ENCODE measurements at regions not wholly inside any gene's neighbourhood (a gene's known extent, or its start where the extent isn't known, plus 50 kb on each side); places are given as distances from the start of the nearest gene placed in this dataset.

DNA sequence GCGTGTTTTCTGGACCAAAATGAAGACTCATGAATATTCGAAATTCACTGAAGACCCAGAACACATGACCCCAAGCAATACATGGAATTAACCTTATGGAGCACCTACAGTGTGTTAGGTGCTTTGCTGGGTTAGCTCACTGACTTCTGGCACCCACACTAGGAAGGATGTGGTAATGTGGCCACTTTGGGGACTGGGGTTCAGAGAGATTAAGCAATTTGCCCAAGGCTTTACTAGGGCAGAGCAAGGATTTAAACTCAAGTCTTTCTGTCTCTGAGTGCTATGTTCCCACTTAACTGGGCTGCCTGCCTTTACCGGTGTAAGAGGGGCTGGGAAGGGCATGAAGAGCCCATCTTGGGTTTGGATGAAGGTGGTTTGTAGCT lies 162.0 kb upstream of the ATP6AP2 start:
- Histone ChIP-seq H3K4me3 (replicated peaks; ENCODE audit: insufficient read depth, low read length) (no peak overlapping the region), H3K27me3 (ENCODE audit: insufficient read depth, poor library complexity, severe bottlenecking) (no peaks in the 10 kb centered on the region), H3K27ac (replicated peaks) (no peak overlapping the region)
- TF ChIP-seq GABPA (IDR thresholded peaks at IDR 0.05; ENCODE audit: low read depth) (no peak), POLR2AphosphoS5 (IDR thresholded peaks at IDR 0.05; ENCODE audit: low read depth) (no peak), SPI1 (IDR thresholded peaks at IDR 0.05; ENCODE audit: borderline replicate concordance, low read depth) (no peak)
- peak in 1 of 2 experiments; percentile 35 for DNase-seq (ENCODE audit: low read depth in 1 of 2, low spot score in 1 of 2)

DNA sequence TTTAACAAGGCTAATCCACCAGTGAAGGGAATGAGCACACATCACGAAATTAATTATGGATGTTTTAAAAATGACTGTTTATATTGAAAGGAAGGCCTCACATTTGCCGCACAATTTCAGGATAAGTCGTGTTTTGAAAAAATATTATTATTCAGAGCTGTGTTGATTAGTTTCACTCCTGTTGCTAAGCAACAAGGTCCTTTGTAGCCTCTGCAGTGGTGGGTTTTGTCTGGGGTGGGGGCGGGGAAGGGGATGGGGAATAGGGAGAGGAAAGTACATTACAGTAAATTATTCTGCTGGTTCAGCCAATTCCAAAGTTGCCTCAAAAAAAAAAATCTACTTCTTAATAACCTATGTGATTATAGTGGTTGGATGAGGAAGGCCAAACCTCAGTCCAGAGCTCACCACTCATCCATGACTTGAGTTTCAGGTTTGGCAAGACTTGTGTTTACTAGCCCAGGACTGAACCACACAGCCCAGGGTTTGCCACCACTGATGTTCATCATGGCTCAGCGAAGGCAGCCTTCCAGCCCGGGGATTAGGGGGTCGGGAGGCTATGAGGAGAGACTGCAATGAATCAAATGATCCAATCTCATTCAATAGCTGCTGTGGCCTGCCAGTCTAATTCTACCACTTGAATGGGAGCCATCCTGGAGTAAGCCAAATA lies 162.5 kb upstream of the ATP6AP2 start:
- Histone ChIP-seq H3K27me3 (ENCODE audit: insufficient read depth, poor library complexity, severe bottlenecking) (no peaks in the 10 kb centered on the region), H3K4me3 (replicated peaks; ENCODE audit: insufficient read depth, low read length) (no peak overlapping the region), H3K27ac (replicated peaks) (no peak overlapping the region)
- TF ChIP-seq, protein P1, sequence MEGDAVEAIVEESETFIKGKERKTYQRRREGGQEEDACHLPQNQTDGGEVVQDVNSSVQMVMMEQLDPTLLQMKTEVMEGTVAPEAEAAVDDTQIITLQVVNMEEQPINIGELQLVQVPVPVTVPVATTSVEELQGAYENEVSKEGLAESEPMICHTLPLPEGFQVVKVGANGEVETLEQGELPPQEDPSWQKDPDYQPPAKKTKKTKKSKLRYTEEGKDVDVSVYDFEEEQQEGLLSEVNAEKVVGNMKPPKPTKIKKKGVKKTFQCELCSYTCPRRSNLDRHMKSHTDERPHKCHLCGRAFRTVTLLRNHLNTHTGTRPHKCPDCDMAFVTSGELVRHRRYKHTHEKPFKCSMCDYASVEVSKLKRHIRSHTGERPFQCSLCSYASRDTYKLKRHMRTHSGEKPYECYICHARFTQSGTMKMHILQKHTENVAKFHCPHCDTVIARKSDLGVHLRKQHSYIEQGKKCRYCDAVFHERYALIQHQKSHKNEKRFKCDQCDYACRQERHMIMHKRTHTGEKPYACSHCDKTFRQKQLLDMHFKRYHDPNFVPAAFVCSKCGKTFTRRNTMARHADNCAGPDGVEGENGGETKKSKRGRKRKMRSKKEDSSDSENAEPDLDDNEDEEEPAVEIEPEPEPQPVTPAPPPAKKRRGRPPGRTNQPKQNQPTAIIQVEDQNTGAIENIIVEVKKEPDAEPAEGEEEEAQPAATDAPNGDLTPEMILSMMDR (IDR thresholded peaks at IDR 0.05; ENCODE audit: insufficient read depth, low read length): no peak
- no peak for TF ChIP-seq POLR2AphosphoS5 (IDR thresholded peaks at IDR 0.05; ENCODE audit: low read depth)
- TF ChIP-seq GABPA (IDR thresholded peaks at IDR 0.05; ENCODE audit: low read depth): no peak
- no peak for TF ChIP-seq SPI1 (IDR thresholded peaks at IDR 0.05; ENCODE audit: borderline replicate concordance, low read depth)
- TF ChIP-seq, protein P2, sequence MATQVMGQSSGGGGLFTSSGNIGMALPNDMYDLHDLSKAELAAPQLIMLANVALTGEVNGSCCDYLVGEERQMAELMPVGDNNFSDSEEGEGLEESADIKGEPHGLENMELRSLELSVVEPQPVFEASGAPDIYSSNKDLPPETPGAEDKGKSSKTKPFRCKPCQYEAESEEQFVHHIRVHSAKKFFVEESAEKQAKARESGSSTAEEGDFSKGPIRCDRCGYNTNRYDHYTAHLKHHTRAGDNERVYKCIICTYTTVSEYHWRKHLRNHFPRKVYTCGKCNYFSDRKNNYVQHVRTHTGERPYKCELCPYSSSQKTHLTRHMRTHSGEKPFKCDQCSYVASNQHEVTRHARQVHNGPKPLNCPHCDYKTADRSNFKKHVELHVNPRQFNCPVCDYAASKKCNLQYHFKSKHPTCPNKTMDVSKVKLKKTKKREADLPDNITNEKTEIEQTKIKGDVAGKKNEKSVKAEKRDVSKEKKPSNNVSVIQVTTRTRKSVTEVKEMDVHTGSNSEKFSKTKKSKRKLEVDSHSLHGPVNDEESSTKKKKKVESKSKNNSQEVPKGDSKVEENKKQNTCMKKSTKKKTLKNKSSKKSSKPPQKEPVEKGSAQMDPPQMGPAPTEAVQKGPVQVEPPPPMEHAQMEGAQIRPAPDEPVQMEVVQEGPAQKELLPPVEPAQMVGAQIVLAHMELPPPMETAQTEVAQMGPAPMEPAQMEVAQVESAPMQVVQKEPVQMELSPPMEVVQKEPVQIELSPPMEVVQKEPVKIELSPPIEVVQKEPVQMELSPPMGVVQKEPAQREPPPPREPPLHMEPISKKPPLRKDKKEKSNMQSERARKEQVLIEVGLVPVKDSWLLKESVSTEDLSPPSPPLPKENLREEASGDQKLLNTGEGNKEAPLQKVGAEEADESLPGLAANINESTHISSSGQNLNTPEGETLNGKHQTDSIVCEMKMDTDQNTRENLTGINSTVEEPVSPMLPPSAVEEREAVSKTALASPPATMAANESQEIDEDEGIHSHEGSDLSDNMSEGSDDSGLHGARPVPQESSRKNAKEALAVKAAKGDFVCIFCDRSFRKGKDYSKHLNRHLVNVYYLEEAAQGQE (IDR thresholded peaks at IDR 0.05; ENCODE audit: insufficient replicate concordance, low read depth): no peak
- DNase-seq (ENCODE audit: low read depth in 1 of 2, low spot score in 1 of 2): no peak

DNA sequence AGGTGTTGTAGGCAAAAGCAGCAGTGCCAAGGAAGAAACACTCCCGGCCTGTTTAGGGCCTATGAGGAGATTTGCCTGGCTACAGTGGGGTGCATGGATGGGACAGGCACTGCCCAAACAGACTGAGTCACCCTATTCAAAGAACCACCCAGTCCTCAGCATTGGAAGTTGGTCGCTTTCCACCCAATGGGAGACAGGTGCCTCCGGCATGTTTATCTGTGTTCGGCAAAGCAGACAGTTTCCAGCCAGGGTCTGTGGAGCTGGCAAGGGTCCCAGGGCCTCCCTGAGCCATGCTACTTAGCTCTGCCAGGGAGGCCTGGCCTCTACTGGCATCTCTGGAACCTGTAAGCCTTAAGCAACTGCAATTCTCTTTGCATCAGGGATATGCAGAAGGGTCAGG lies 165.1 kb upstream of the ATP6AP2 start:
- Histone ChIP-seq H3K27me3 (ENCODE audit: insufficient read depth, poor library complexity, severe bottlenecking) (no peaks in the 10 kb centered on the region), H3K27ac (replicated peaks) (no peak overlapping the region), H3K4me3 (replicated peaks; ENCODE audit: insufficient read depth, low read length) (no peak overlapping the region)
- DNase-seq (ENCODE audit: low read depth in 1 of 2, low spot score in 1 of 2): no peak
- TF ChIP-seq, protein P2 (IDR thresholded peaks at IDR 0.05; ENCODE audit: insufficient replicate concordance, low read depth): no peak
- TF ChIP-seq, protein P1 (IDR thresholded peaks at IDR 0.05; ENCODE audit: insufficient read depth, low read length): no peak
- no peak for TF ChIP-seq GABPA (IDR thresholded peaks at IDR 0.05; ENCODE audit: low read depth)
- TF ChIP-seq POLR2AphosphoS5 (IDR thresholded peaks at IDR 0.05; ENCODE audit: low read depth): no peak
- TF ChIP-seq SPI1 (IDR thresholded peaks at IDR 0.05; ENCODE audit: borderline replicate concordance, low read depth): no peak

DNA sequence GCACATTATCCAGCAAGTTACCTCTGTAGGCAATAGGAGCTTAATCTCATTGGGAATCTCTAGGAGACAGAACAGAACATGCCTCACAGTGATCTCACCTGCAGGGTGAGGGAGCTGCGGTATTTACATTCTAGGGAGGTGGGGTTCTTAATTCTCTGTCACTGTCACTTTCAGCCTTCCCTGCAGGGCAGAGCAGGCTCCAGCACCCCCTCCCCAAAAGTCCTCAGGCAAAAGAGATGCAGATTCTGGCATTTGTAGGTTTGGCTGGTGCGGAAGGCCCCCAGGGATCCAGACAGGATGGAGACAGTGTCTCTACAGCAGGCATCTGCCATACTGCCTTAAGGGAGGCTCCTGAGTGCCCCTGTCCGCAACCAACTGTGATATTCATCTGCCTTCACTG lies 166.4 kb upstream of the ATP6AP2 start:
- Histone ChIP-seq H3K27ac (replicated peaks) (no peak overlapping the region), H3K27me3 (ENCODE audit: insufficient read depth, poor library complexity, severe bottlenecking) (no peaks in the 10 kb centered on the region), H3K4me3 (replicated peaks; ENCODE audit: insufficient read depth, low read length) (no peak overlapping the region)
- TF ChIP-seq, protein P2 (IDR thresholded peaks at IDR 0.05; ENCODE audit: insufficient replicate concordance, low read depth): no peak
- TF ChIP-seq GABPA (IDR thresholded peaks at IDR 0.05; ENCODE audit: low read depth): no peak
- TF ChIP-seq, protein P1 (IDR thresholded peaks at IDR 0.05; ENCODE audit: insufficient read depth, low read length): no peak
- TF ChIP-seq SPI1 (IDR thresholded peaks at IDR 0.05; ENCODE audit: borderline replicate concordance, low read depth): no peak
- no peak for TF ChIP-seq POLR2AphosphoS5 (IDR thresholded peaks at IDR 0.05; ENCODE audit: low read depth)
- no peak for DNase-seq (ENCODE audit: low read depth in 1 of 2, low spot score in 1 of 2)
